Neural progenitor cell (in vitro differentiated cells): ENCODE measurements at regions not wholly inside any gene's neighbourhood (a gene's known extent, or its start where the extent isn't known, plus 50 kb on each side); places are given as distances from the start of the nearest gene placed in this dataset.

Experiments
- DNase-seq: peaks from one replicate; pipeline ENCODE4 v3.0.0-alpha.2; 2016; ENCODE audit warnings: low spot score
- H2AFZ ChIP-seq: fragments of 200-600 bp; sonication (generic); replicated peaks from 2 replicates; pipeline ENCODE4 v1.6.1; 2016; ENCODE audit warnings: antibody characterized with exemption
- H3F3A ChIP-seq: fragments of 200-600 bp; sonication (generic); 2 replicates; pipeline ENCODE4 v1.6.1; 2016; ENCODE audit warnings: antibody characterized with exemption, low read depth
- H3K27ac ChIP-seq: fragments of 200-600 bp; sonication (generic); 2 replicates; pipeline ENCODE4 v1.5.1; 2016; ENCODE audit warnings: mild to moderate bottlenecking
- H3K27me3 ChIP-seq: fragments of 200-600 bp; sonication (generic); 2 replicates; pipeline ENCODE4 v1.6.1; 2016; ENCODE audit warnings: mild to moderate bottlenecking, moderate library complexity
- H3K36me3 ChIP-seq: fragments of 200-600 bp; sonication (generic); 2 replicates; pipeline ENCODE4 v1.5.1; 2016
- H3K4me1 ChIP-seq: fragments of 200-600 bp; sonication (generic); 2 replicates; pipeline ENCODE4 v1.6.1; 2016; ENCODE audit warnings: mixed run types
- H3K4me2 ChIP-seq: fragments of 200-600 bp; sonication (generic); 2 replicates; pipeline ENCODE4 v1.6.1; 2016
- H3K4me3 ChIP-seq: fragments of 200-600 bp; sonication (generic); 2 replicates; pipeline ENCODE4 v1.5.1; 2016
- H3K79me2 ChIP-seq: fragments of 200-600 bp; sonication (generic); 2 replicates; pipeline ENCODE4 v1.6.1; 2016; ENCODE audit warnings: low read depth
- H3K9ac ChIP-seq: fragments of 200-600 bp; sonication (generic); 2 replicates; pipeline ENCODE4 v1.6.1; 2016
- H3K9me3 ChIP-seq: fragments of 200-600 bp; sonication (generic); 2 replicates; pipeline ENCODE4 v1.5.1; 2016; ENCODE audit warnings: low read depth
- H4K20me1 ChIP-seq: fragments of 200-600 bp; sonication (generic); 2 replicates; pipeline ENCODE4 v1.6.1; 2016; ENCODE audit warnings: low read depth
- H3K27ac Mint-ChIP-seq: 3 replicates; pipeline ENCODE4 v1.8.0; 2021; ENCODE audit warnings: mixed read lengths
- H3K27me3 Mint-ChIP-seq: 2 replicates; pipeline ENCODE4 v1.8.0; 2022; ENCODE audit warnings: low read depth, mild to moderate bottlenecking, inconsistent platforms, moderate library complexity, mixed read lengths; ENCODE audit not compliant: insufficient read depth
- H3K36me3 Mint-ChIP-seq: 3 replicates; pipeline ENCODE4 v1.8.0; 2021; ENCODE audit warnings: mixed read lengths
- H3K4me1 Mint-ChIP-seq: 3 replicates; pipeline ENCODE4 v1.8.0; 2021; ENCODE audit warnings: mixed read lengths
- H3K4me3 Mint-ChIP-seq: 3 replicates; pipeline ENCODE4 v1.8.0; 2021; ENCODE audit warnings: mild to moderate bottlenecking, moderate library complexity, mixed read lengths
- H3K9me3 Mint-ChIP-seq: 3 replicates; pipeline ENCODE4 v1.8.0; 2020; ENCODE audit warnings: mixed read lengths
- CTCF ChIP-seq: fragments of 200-600 bp; sonication (generic); IDR thresholded peaks from 2 replicates; pipeline ENCODE4 v1.5.1; 2017; ENCODE audit warnings: antibody characterized with exemption, mild to moderate bottlenecking
- EZH2 ChIP-seq: fragments of 200-600 bp; sonication (generic); IDR thresholded peaks from 2 replicates; pipeline ENCODE4 v1.6.1; 2017; ENCODE audit warnings: antibody characterized with exemption, mild to moderate bottlenecking, moderate library complexity
- EZH2phosphoT487 ChIP-seq: fragments of 200-600 bp; sonication (generic); IDR thresholded peaks from 2 replicates; pipeline ENCODE4 v1.6.1; 2017; ENCODE audit warnings: antibody characterized with exemption

GRCh38 chr11:41826085-41826484 is 366.6 kb upstream of the LRRC4C start:
- Histone ChIP-seq H3K4me1 (no peaks in the 10 kb centered on the region), H4K20me1 (no peaks in the 10 kb centered on the region), H3K4me3 (no peak overlapping the region), H3K4me2 (no peak overlapping the region), H3K27me3 (no peaks in the 10 kb centered on the region), H3K36me3 (no peaks in the 10 kb centered on the region), H3K9me3 (no peaks in the 10 kb centered on the region), H3K79me2 (no peaks in the 10 kb centered on the region), H3F3A (no peaks in the 10 kb centered on the region), H3K9ac (no peak overlapping the region), H2AFZ (peak overlapping the region; percentile 10), H3K27ac (no peak overlapping the region)
- Mint-ChIP-seq H3K4me3 (no peak overlapping the region), H3K4me1 (no peaks in the 10 kb centered on the region), H3K27ac (no peak overlapping the region), H3K9me3 (no peaks in the 10 kb centered on the region), H3K27me3 (no peaks in the 10 kb centered on the region), H3K36me3 (no peaks in the 10 kb centered on the region)
- no peak for DNase-seq
- TF ChIP-seq EZH2phosphoT487 (no peak), CTCF (no peak), EZH2 (no peak)

GRCh38 chr11:41836431-41836830 is 377.0 kb upstream of the LRRC4C start:
- Histone ChIP-seq H3K9ac (no peak overlapping the region), H3K4me3 (no peak overlapping the region), H3K27me3 (no peaks in the 10 kb centered on the region), H3K36me3 (no peaks in the 10 kb centered on the region), H3K4me1 (no peaks in the 10 kb centered on the region), H3K9me3 (peaks cover 1% of the 10 kb centered on the region), H2AFZ (no peak overlapping the region), H3K4me2 (no peak overlapping the region), H3K79me2 (no peaks in the 10 kb centered on the region), H4K20me1 (no peaks in the 10 kb centered on the region), H3K27ac (no peak overlapping the region), H3F3A (no peaks in the 10 kb centered on the region)
- Mint-ChIP-seq H3K4me1 (no peaks in the 10 kb centered on the region), H3K27me3 (no peaks in the 10 kb centered on the region), H3K9me3 (peaks cover 7% of the 10 kb centered on the region), H3K27ac (no peak overlapping the region), H3K36me3 (no peaks in the 10 kb centered on the region), H3K4me3 (no peak overlapping the region)
- no peak for DNase-seq
- TF ChIP-seq EZH2phosphoT487: no peak
- no peak for TF ChIP-seq CTCF
- no peak for TF ChIP-seq EZH2

GRCh38 chr11:41842673-41843072 is 383.2 kb upstream of the LRRC4C start:
- Histone ChIP-seq H2AFZ (no peak overlapping the region), H3F3A (no peaks in the 10 kb centered on the region), H3K27ac (no peak overlapping the region), H3K79me2 (no peaks in the 10 kb centered on the region), H3K4me2 (no peak overlapping the region), H3K4me1 (no peaks in the 10 kb centered on the region), H3K9ac (no peak overlapping the region), H3K4me3 (no peak overlapping the region), H3K9me3 (peaks cover 7% of the 10 kb centered on the region), H4K20me1 (no peaks in the 10 kb centered on the region), H3K27me3 (no peaks in the 10 kb centered on the region), H3K36me3 (no peaks in the 10 kb centered on the region)
- no peak overlapping the region for H3K4me3 Mint-ChIP-seq
- TF ChIP-seq CTCF (no peak), EZH2phosphoT487 (no peak), EZH2 (no peak)
- no peaks in the 10 kb centered on the region for H3K36me3 Mint-ChIP-seq
- no peak overlapping the region for H3K27ac Mint-ChIP-seq
- DNase-seq: no peak
- peaks cover 21% of the 10 kb centered on the region for H3K9me3 Mint-ChIP-seq
- no peaks in the 10 kb centered on the region for H3K4me1 Mint-ChIP-seq
- H3K27me3 Mint-ChIP-seq: peaks cover 2% of the 10 kb centered on the region
